ENCODE measurements at regions not wholly inside any gene's neighbourhood (a gene's known extent, or its start where the extent isn't known, plus 50 kb on each side); places are given as distances from the start of the nearest gene placed in this dataset.

DNA sequence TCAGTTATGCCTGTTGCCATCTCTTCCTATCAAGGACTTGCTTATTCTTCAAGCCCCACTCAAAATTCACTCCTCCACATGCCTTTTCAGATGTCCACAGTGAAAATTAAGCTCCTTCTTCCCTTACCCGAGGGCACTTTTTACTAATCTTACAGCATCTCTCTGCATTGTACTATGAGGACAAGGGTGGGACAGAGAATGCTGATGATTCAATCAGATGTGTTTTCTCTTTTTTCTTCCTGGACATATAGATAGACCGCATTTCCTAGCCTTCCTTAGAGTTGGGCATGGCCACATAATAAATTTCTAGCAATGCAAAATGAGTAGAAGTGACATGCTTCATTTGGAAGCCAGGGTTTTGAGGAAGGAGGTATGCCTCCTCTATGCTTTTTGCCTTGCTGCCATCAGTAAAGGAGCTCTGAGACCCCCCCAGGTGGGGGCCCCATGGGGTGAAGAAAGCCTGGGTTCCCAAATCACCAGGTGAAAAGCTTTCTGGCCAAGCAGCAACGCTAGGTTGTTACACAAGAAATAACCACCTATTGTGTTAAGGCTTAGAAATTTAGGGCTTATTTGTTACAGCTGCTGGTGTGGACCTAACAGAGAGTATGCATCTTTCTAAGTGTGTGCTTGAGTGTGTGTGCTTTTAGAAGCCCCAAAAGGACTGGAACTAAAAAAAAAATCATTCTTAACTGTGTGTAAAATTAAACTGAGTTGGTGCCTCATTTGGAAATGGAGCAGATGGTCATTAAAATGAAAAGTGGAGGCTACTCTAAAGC, 424.5 kb downstream of the STK39 start:
- TF ChIP-seq, protein P1, sequence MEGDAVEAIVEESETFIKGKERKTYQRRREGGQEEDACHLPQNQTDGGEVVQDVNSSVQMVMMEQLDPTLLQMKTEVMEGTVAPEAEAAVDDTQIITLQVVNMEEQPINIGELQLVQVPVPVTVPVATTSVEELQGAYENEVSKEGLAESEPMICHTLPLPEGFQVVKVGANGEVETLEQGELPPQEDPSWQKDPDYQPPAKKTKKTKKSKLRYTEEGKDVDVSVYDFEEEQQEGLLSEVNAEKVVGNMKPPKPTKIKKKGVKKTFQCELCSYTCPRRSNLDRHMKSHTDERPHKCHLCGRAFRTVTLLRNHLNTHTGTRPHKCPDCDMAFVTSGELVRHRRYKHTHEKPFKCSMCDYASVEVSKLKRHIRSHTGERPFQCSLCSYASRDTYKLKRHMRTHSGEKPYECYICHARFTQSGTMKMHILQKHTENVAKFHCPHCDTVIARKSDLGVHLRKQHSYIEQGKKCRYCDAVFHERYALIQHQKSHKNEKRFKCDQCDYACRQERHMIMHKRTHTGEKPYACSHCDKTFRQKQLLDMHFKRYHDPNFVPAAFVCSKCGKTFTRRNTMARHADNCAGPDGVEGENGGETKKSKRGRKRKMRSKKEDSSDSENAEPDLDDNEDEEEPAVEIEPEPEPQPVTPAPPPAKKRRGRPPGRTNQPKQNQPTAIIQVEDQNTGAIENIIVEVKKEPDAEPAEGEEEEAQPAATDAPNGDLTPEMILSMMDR (IDR thresholded peaks at IDR 0.05) = no peak
- TF ChIP-seq POLR2A (IDR thresholded peaks at IDR 0.05) = no peak

All from lower leg skin (tissue), 3 donors.